ENCODE measurements at regions not wholly inside any gene's neighbourhood (a gene's known extent, or its start where the extent isn't known, plus 50 kb on each side); places are given as distances from the start of the nearest gene placed in this dataset.

GRCh38 chr2:83085869-83086268 is 1373.2 kb downstream of the SUCLG1 start:
- in situ Hi-C loops (cut with MboI) (no loop called here), intact Hi-C loops (cut with micrococcal nuclease) (no loop called here)
- Histone ChIP-seq H3K4me3 (no peak overlapping the region), H3K9me3 (replicated peaks; ENCODE audit: control insufficient read depth, insufficient read depth, low read depth, low read length) (no peaks in the 10 kb centered on the region), H3K79me2 (ENCODE audit: control insufficient read depth, insufficient read depth, low read length) (no peaks in the 10 kb centered on the region), H3K4me2 (ENCODE audit: insufficient read depth, low read length) (no peak overlapping the region), H4K20me1 (replicated peaks; ENCODE audit: control insufficient read depth, insufficient read depth, low read length) (no peaks in the 10 kb centered on the region), H3K36me3 (ENCODE audit: control insufficient read depth, insufficient read depth, low read length) (no peaks in the 10 kb centered on the region), H3K9ac (ENCODE audit: insufficient read depth in 1 of 2, low read depth in 2 of 2, low read length in 2 of 2) (no peak overlapping the region), H3K4me1 (replicated peaks in 1 of 2; ENCODE audit: control insufficient read depth in 2 of 2, insufficient read depth in 2 of 2, low read length in 2 of 2) (no peaks in the 10 kb centered on the region), H2AFZ (ENCODE audit: low read depth, low read length) (no peak overlapping the region), H3K27me3 (ENCODE audit: control insufficient read depth in 2 of 2, insufficient read depth in 2 of 2, low read length in 2 of 2) (no peaks in the 10 kb centered on the region), H3K9me1 (ENCODE audit: control insufficient read depth, insufficient read depth, low read length) (no peaks in the 10 kb centered on the region), H3K27ac (ENCODE audit: extremely low read depth, low read depth, low read length) (no peak overlapping the region)
- ATAC-seq (no peak), DNase-seq (ENCODE audit: extremely low read depth in 1 of 4, low spot score in 3 of 4) (no peak), FAIRE-seq (no peak)
- no TSS peak for BruUV-seq (replicated peaks)
- ChIA-PET POLR2A (no interaction called here), CTCF (ENCODE audit: low intra/inter-chr PET ratio) (no interaction called here)
- TF ChIP-seq TAL1 (IDR thresholded peaks at IDR 0.05) (no peak), ID3 (CRISPR knock-in tag; IDR thresholded peaks at IDR 0.05) (no peak), ID3 (tag; IDR thresholded peaks at IDR 0.05) (no peak), ZNF766 (CRISPR knock-in tag; conservative IDR thresholded peaks at IDR 0.05) (no peak), CREB3 (tag; conservative IDR thresholded peaks at IDR 0.05; ENCODE audit: low read depth) (no peak), ZNF589 (CRISPR knock-in tag; IDR thresholded peaks at IDR 0.05; ENCODE audit: low read depth) (no peak), FOXA3 (CRISPR knock-in tag; conservative IDR thresholded peaks at IDR 0.05 in 1 of 2, IDR thresholded peaks at IDR 0.05 in 1 of 2) (no peak), RBM17 (IDR thresholded peaks at IDR 0.05; ENCODE audit: borderline replicate concordance, low read depth, low read length) (no peak), RNF2 (IDR thresholded peaks at IDR 0.05) (no peak), NR4A1 (CRISPR knock-in tag; IDR thresholded peaks at IDR 0.05) (no peak), NR4A1 (tag; IDR thresholded peaks at IDR 0.05) (no peak), HNRNPLL (IDR thresholded peaks at IDR 0.05; ENCODE audit: low read depth, low read length, poor library complexity, severe bottlenecking) (no peak), OTX1 (CRISPR knock-in tag; IDR thresholded peaks at IDR 0.05) (no peak), U2AF2 (optimal IDR thresholded peaks at IDR 0.05; ENCODE audit: low read depth, low read length) (no peak), MYNN (IDR thresholded peaks at IDR 0.05) (no peak), MYNN (CRISPR knock-in tag; IDR thresholded peaks at IDR 0.05) (no peak), SUPT5H (IDR thresholded peaks at IDR 0.05) (no peak), NR2C1 (IDR thresholded peaks at IDR 0.05) (no peak), NR2C1 (tag; IDR thresholded peaks at IDR 0.05) (no peak), MBD2 (IDR thresholded peaks at IDR 0.05; ENCODE audit: borderline replicate concordance, low read depth) (no peak), ARHGAP35 (IDR thresholded peaks at IDR 0.05; ENCODE audit: partially characterized antibody) (no peak)
- TF ChIP-seq, protein P1, sequence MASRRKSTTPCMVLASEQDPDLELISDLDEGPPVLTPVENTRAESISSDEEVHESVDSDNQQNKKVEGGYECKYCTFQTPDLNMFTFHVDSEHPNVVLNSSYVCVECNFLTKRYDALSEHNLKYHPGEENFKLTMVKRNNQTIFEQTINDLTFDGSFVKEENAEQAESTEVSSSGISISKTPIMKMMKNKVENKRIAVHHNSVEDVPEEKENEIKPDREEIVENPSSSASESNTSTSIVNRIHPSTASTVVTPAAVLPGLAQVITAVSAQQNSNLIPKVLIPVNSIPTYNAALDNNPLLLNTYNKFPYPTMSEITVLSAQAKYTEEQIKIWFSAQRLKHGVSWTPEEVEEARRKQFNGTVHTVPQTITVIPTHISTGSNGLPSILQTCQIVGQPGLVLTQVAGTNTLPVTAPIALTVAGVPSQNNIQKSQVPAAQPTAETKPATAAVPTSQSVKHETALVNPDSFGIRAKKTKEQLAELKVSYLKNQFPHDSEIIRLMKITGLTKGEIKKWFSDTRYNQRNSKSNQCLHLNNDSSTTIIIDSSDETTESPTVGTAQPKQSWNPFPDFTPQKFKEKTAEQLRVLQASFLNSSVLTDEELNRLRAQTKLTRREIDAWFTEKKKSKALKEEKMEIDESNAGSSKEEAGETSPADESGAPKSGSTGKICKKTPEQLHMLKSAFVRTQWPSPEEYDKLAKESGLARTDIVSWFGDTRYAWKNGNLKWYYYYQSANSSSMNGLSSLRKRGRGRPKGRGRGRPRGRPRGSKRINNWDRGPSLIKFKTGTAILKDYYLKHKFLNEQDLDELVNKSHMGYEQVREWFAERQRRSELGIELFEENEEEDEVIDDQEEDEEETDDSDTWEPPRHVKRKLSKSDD (conservative IDR thresholded peaks at IDR 0.05; ENCODE audit: low read length), result no peak
- TF ChIP-seq, protein P2, sequence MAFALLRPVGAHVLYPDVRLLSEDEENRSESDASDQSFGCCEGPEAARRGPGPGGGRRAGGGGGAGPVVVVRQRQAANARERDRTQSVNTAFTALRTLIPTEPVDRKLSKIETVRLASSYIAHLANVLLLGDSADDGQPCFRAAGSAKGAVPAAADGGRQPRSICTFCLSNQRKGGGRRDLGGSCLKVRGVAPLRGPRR (CRISPR knock-in tag; IDR thresholded peaks at IDR 0.05), result no peak
- no CpG with 5 or more reads among the region's 2 CpGs for WGBS (ENCODE audit: insufficient coverage, low coverage, missing lambda C conversion rate)
